ENCODE measurements at regions not wholly inside any gene's neighbourhood (a gene's known extent, or its start where the extent isn't known, plus 50 kb on each side); places are given as distances from the start of the nearest gene placed in this dataset.
A peak's percentile ranks its signal among the peaks of the same experiment; 100 is the strongest.

DNA sequence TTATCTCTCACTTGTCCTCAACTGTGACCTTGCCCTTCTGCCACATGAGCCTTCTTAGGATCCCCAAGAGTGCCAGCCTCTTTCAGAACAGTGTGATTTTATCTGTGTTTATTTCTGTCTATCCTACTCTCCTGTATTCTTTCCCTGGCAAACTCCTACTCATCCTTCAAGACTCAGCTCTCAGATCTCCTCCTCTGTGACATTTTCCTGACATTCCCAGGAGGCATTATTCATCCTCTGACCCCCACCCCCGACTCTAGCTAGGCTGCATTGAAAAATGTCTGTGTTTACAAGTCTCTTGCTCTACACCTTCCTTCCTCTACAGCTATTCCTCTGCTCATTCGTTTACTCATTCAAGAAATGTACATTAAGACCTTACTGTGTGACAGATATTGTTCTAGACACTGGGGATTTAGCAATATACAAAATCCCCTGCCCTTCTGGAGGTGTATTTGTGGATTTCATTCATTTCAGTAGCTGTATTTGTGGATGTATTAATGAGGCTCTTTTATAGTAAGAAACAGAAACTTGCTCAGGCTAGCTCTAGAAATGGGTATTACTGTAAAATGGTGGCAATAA, 61.4 kb upstream of the COMTD1 start:
- Histone ChIP-seq H3K36me3 (ENCODE audit: control insufficient read depth in 2 of 3, insufficient read depth in 3 of 3, low read length in 3 of 3) (no peaks in the 10 kb centered on the region), H3K4me3 (ENCODE audit: low read length in 3 of 3) (no peak overlapping the region), H3K27ac (ENCODE audit: low read depth in 2 of 2, low read length in 2 of 2) (peak overlapping the region in 1 of 2 donors; percentile 93), H3K4me1 (ENCODE audit: control insufficient read depth in 2 of 3, insufficient read depth in 2 of 3, low read depth in 1 of 3, low read length in 3 of 3) (peaks cover 2 to 8% (median 4%) of the 10 kb centered on the region in 3 donors), H3K9me3 (ENCODE audit: control insufficient read depth in 2 of 3, insufficient read depth in 1 of 3, low read length in 3 of 3) (peaks cover 0 to 2% (median 0%) of the 10 kb centered on the region in 3 donors), H3K27me3 (ENCODE audit: control insufficient read depth, insufficient read depth, low read length) (peaks cover 2% of the 10 kb centered on the region), H3K9ac (ENCODE audit: low read length in 3 of 3) (peak overlapping the region in 1 of 3 donors; percentile 22)
- no peak for DNase-seq
- no peak for FAIRE-seq
- intact Hi-C loops (cut with DNase I), result no loop called here
- TF ChIP-seq, protein P1, sequence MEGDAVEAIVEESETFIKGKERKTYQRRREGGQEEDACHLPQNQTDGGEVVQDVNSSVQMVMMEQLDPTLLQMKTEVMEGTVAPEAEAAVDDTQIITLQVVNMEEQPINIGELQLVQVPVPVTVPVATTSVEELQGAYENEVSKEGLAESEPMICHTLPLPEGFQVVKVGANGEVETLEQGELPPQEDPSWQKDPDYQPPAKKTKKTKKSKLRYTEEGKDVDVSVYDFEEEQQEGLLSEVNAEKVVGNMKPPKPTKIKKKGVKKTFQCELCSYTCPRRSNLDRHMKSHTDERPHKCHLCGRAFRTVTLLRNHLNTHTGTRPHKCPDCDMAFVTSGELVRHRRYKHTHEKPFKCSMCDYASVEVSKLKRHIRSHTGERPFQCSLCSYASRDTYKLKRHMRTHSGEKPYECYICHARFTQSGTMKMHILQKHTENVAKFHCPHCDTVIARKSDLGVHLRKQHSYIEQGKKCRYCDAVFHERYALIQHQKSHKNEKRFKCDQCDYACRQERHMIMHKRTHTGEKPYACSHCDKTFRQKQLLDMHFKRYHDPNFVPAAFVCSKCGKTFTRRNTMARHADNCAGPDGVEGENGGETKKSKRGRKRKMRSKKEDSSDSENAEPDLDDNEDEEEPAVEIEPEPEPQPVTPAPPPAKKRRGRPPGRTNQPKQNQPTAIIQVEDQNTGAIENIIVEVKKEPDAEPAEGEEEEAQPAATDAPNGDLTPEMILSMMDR (IDR thresholded peaks at IDR 0.05; ENCODE audit: borderline replicate concordance, extremely low read depth, insufficient read depth), result no peak

DNA sequence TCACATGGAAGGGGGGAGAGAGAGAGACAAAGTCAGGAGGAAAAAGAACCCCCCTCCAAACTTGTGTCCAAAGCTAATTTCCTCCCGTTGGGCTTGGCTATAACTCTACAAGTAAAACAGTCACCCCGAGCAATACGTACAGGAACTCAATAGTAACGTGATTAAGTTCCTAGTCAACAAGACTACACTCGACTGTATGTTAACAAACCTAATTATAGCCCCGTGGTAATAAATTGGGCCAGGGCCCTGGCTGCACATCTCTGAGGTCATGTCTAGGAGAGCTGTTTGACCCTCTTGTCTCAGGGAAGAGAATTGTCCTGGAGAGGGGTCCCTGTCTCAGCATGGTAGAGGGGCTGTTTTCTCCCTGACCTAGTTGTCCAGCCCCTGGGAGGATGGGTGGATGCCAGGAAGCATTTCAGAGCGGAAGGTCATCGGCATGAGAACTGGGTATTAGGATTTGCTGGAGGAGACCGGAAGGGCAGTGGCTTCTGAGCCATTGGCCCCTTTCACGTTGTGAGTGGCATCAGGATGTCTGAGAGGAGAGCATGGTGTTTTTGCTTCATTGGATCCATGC, 60.2 kb upstream of the COMTD1 start:
- DNase-seq, result peak in 3 of 5 donors; percentile 29 to 89 (median 72)
- intact Hi-C loops (cut with DNase I), result no loop called here
- Histone ChIP-seq H3K4me3 (ENCODE audit: low read length in 3 of 3) (peak overlapping the region in 2 of 3 donors; percentile 21 to 61), H3K27me3 (ENCODE audit: control insufficient read depth, insufficient read depth, low read length) (peaks cover 2% of the 10 kb centered on the region), H3K9ac (ENCODE audit: low read length in 3 of 3) (peak overlapping the region in 1 of 3 donors; percentile 42), H3K27ac (ENCODE audit: low read depth in 2 of 2, low read length in 2 of 2) (peak overlapping the region; percentile 85 to 93), H3K9me3 (ENCODE audit: control insufficient read depth in 2 of 3, insufficient read depth in 1 of 3, low read length in 3 of 3) (no peaks in the 10 kb centered on the region), H3K36me3 (ENCODE audit: control insufficient read depth in 2 of 3, insufficient read depth in 3 of 3, low read length in 3 of 3) (no peaks in the 10 kb centered on the region), H3K4me1 (ENCODE audit: control insufficient read depth in 2 of 3, insufficient read depth in 2 of 3, low read depth in 1 of 3, low read length in 3 of 3) (peaks cover 2 to 8% (median 4%) of the 10 kb centered on the region in 3 donors)
- TF ChIP-seq, protein P1 (IDR thresholded peaks at IDR 0.05; ENCODE audit: borderline replicate concordance, extremely low read depth, insufficient read depth), result no peak
- FAIRE-seq, result no peak

DNA sequence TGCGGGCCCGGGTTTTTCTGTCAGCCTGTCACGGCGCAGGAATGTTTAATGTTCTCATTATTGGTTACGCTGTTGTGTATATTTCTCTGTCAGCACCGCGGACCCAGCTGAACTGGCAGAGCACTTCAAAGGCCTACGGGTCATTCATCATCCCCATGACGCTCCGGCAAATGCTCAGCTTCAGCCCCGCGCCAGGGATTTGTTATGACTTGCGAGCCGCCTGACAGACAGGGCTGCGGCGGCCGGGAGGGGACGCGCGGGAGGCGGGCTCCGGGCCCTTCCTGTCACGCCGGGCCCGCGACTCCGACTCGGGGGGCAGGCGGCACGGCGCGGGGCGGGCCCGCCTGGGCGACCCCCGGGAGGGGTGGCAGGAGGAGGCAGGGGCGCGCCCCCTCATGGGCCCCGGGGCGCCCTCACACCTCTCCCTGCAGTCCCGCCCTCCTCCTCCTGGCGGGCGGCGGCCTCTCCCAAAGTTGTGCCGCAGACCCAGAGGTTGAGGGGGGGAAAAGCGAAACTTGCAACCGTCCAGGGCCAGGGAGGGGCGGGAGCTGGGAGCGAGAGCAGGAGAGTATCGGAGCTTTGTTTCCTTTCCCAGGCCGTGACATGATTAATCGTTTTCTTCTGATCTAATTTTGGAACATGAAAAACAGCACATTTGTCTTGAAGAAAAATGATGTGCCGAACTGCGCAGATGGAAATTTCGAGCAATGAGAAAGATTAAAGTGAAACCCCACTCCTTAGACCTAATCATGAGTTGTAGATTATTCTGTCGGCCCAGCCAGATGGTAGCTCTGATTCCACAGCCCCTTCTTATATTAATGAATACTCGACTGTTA, 59.3 kb upstream of the COMTD1 start:
- FAIRE-seq (no peak), DNase-seq (peak; percentile 90 to 97 (median 95))
- intact Hi-C loops (cut with DNase I), result no loop called here
- peaks cover 2% of the 10 kb centered on the region for H3K27me3 ChIP-seq (ENCODE audit: control insufficient read depth, insufficient read depth, low read length)
- no peaks in the 10 kb centered on the region for H3K36me3 ChIP-seq (ENCODE audit: control insufficient read depth in 2 of 3, insufficient read depth in 3 of 3, low read length in 3 of 3)
- peaks cover 2 to 8% (median 4%) of the 10 kb centered on the region in 3 donors for H3K4me1 ChIP-seq (ENCODE audit: control insufficient read depth in 2 of 3, insufficient read depth in 2 of 3, low read depth in 1 of 3, low read length in 3 of 3)
- H3K9me3 ChIP-seq (ENCODE audit: control insufficient read depth in 2 of 3, insufficient read depth in 1 of 3, low read length in 3 of 3), result no peaks in the 10 kb centered on the region
- TF ChIP-seq, protein P1 (IDR thresholded peaks at IDR 0.05; ENCODE audit: borderline replicate concordance, extremely low read depth, insufficient read depth), result no peak
- H3K27ac ChIP-seq (ENCODE audit: low read depth in 2 of 2, low read length in 2 of 2), result peak overlapping the region; percentile 85 to 93
- H3K4me3 ChIP-seq (ENCODE audit: low read length in 3 of 3), result peak overlapping the region; percentile 37 to 61 (median 57)
- H3K9ac ChIP-seq (ENCODE audit: low read length in 3 of 3), result peak overlapping the region in 2 of 3 donors; percentile 8 to 67

Data from kidney (tissue), 13 donors.